Osteoblast (primary cell): ENCODE measurements at regions not wholly inside any gene's neighbourhood (a gene's known extent, or its start where the extent isn't known, plus 50 kb on each side); places are given as distances from the start of the nearest gene placed in this dataset.
A peak's percentile ranks its signal among the peaks of the same experiment; 100 is the strongest.

Experiments used
- DNase-seq: peaks from one replicate; pipeline ENCODE4 v3.0.0; 2011; ENCODE audit warnings: low spot score, mixed read lengths; ENCODE audit not compliant: insufficient read length; ENCODE audit errors: missing footprints
- H2AFZ ChIP-seq: 2 replicates; pipeline ENCODE4 v1.6.0; 2011; ENCODE audit warnings: mild to moderate bottlenecking, low read length
- H3K27ac ChIP-seq: 2 replicates; pipeline ENCODE4 v1.5.1; 2011; ENCODE audit warnings: mild to moderate bottlenecking, low read depth, low read length, moderate library complexity
- H3K27me3 ChIP-seq: 2 replicates; pipeline ENCODE4 v1.6.0; 2012; ENCODE audit warnings: mild to moderate bottlenecking, control low read depth, inconsistent platforms, low read length, moderate library complexity; ENCODE audit not compliant: insufficient read depth
- H3K36me3 ChIP-seq: 2 replicates; pipeline ENCODE4 v1.5.1; 2011; ENCODE audit warnings: mild to moderate bottlenecking, low read length, control low read depth, moderate library complexity; ENCODE audit not compliant: insufficient read depth
- H3K4me1 ChIP-seq: 2 replicates; pipeline ENCODE4 v1.5.1; 2011; ENCODE audit warnings: mild to moderate bottlenecking, low read length, control low read depth, moderate library complexity; ENCODE audit not compliant: insufficient read depth
- H3K4me2 ChIP-seq: 2 replicates; pipeline ENCODE4 v1.6.0; 2011; ENCODE audit warnings: mild to moderate bottlenecking, low read length; ENCODE audit not compliant: insufficient read depth
- H3K4me3 ChIP-seq: fragments of 200-600 bp; sonication (generic); 3 replicates; pipeline ENCODE4 v1.5.1; 2012; ENCODE audit warnings: mild to moderate bottlenecking, low read length, inconsistent platforms; ENCODE audit not compliant: insufficient read depth
- H3K79me2 ChIP-seq: 2 replicates; pipeline ENCODE4 v1.6.0; 2012; ENCODE audit warnings: mild to moderate bottlenecking, low read length, control low read depth, inconsistent platforms; ENCODE audit not compliant: insufficient read depth
- H3K9me3 ChIP-seq: 2 replicates; pipeline ENCODE4 v1.5.1; 2011; ENCODE audit warnings: low read depth, low read length, control low read depth
- H4K20me1 ChIP-seq: 2 replicates; pipeline ENCODE4 v1.6.0; 2012; ENCODE audit warnings: mild to moderate bottlenecking, low read length, control low read depth; ENCODE audit not compliant: insufficient read depth
- CTCF ChIP-seq: IDR thresholded peaks from 2 replicates; pipeline ENCODE4 v1.5.1; 2011; ENCODE audit warnings: mild to moderate bottlenecking, low read depth, low read length, moderate library complexity; ENCODE audit errors: extremely low read depth

GRCh38 chr6:16949716-16950115, 152.1 kb upstream of the STMND1 start:
- no peak for DNase-seq
- no peak overlapping the region for H3K4me2 ChIP-seq
- H3K9me3 ChIP-seq = no peaks in the 10 kb centered on the region
- no peaks in the 10 kb centered on the region for H3K27me3 ChIP-seq
- no peak for TF ChIP-seq CTCF
- H3K79me2 ChIP-seq = no peaks in the 10 kb centered on the region
- H3K4me3 ChIP-seq = no peak overlapping the region
- H4K20me1 ChIP-seq = no peaks in the 10 kb centered on the region
- no peaks in the 10 kb centered on the region for H3K36me3 ChIP-seq
- H3K4me1 ChIP-seq = peaks cover 31% of the 10 kb centered on the region
- no peak overlapping the region for H3K27ac ChIP-seq
- H2AFZ ChIP-seq = no peak overlapping the region

- Histone ChIP-seq H3K9me3 (no peaks in the 10 kb centered on the region), H3K79me2 (no peaks in the 10 kb centered on the region), H2AFZ (no peak overlapping the region), H3K4me1 (peaks cover 31% of the 10 kb centered on the region), H3K36me3 (no peaks in the 10 kb centered on the region), H3K4me2 (no peak overlapping the region), H3K27ac (peak overlapping the region; percentile 79), H3K27me3 (no peaks in the 10 kb centered on the region), H4K20me1 (no peaks in the 10 kb centered on the region), H3K4me3 (no peak overlapping the region)
- no peak for DNase-seq
- no peak for TF ChIP-seq CTCF
Measured at GRCh38 chr6:16948396-16948795, 153.5 kb upstream of the STMND1 start.

GRCh38 chr6:16947375-16948015, 154.4 kb upstream of the STMND1 start:
- DNase-seq = peak; percentile 46
- no peaks in the 10 kb centered on the region for H4K20me1 ChIP-seq
- H3K4me3 ChIP-seq = peak overlapping the region; percentile 7
- H2AFZ ChIP-seq = peak overlapping the region; percentile 1
- TF ChIP-seq CTCF = no peak
- H3K4me1 ChIP-seq = peaks cover 31% of the 10 kb centered on the region
- H3K36me3 ChIP-seq = no peaks in the 10 kb centered on the region
- H3K27me3 ChIP-seq = no peaks in the 10 kb centered on the region
- H3K79me2 ChIP-seq = no peaks in the 10 kb centered on the region
- peak overlapping the region; percentile 79 for H3K27ac ChIP-seq
- no peaks in the 10 kb centered on the region for H3K9me3 ChIP-seq
- peak overlapping the region; percentile 53 for H3K4me2 ChIP-seq

- no peaks in the 10 kb centered on the region for H3K79me2 ChIP-seq
- no peaks in the 10 kb centered on the region for H3K9me3 ChIP-seq
- DNase-seq = no peak
- peaks cover 8% of the 10 kb centered on the region for H3K27me3 ChIP-seq
- no peak overlapping the region for H3K4me3 ChIP-seq
- no peak for TF ChIP-seq CTCF
- H3K27ac ChIP-seq = no peak overlapping the region
- no peaks in the 10 kb centered on the region for H3K36me3 ChIP-seq
- no peaks in the 10 kb centered on the region for H4K20me1 ChIP-seq
- peaks cover 26% of the 10 kb centered on the region for H3K4me1 ChIP-seq
- H2AFZ ChIP-seq = no peak overlapping the region
- no peak overlapping the region for H3K4me2 ChIP-seq
Measured at GRCh38 chr6:16944596-16944995, 157.3 kb upstream of the STMND1 start.
